ENCODE measurements at regions not wholly inside any gene's neighbourhood (a gene's known extent, or its start where the extent isn't known, plus 50 kb on each side); places are given as distances from the start of the nearest gene placed in this dataset.

DNA sequence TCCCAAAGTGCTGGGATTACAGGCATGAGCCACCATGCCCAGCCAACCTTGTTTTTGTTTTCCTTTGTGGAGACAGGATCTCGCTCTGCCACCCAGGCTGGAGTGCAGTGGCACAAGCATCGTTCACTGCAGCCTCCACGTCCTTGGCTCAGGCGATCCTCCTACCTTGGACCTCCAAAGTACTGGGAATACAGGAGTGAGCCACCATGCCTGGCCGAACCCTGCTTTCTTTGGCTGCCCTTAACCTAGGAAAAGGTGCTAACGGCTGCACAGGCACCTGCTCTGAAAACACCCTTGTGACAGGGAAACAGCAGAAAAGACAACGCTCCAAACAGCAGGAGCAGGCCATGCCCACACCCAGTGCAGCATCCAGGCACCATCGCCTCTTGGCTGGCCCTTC, 71.9 kb downstream of the OAT start:
- DNase-seq (ENCODE audit: low read depth in 4 of 4, low spot score in 2 of 4), result no peak

DNA sequence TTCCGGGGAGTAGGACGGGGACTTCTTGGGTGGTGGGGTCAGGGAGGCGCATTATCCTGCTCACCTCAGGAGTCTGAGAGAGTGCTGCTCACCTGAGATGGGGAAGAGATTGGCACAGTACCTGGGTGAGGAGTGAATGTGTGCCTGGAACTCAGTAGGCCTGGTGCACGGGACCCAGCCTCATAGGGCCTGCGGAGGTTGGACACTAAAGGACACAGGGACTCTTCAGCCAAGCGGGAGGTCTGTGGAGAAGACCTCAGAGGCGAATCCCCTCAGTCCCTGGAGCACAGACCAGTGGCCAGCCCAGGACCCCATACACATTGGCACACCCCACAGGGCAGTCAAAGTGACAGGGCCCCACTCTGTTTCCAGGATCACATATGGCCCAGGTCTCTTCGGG, 73.2 kb downstream of the OAT start:
- DNase-seq (ENCODE audit: low read depth in 4 of 4, low spot score in 2 of 4), result no peak

DNA sequence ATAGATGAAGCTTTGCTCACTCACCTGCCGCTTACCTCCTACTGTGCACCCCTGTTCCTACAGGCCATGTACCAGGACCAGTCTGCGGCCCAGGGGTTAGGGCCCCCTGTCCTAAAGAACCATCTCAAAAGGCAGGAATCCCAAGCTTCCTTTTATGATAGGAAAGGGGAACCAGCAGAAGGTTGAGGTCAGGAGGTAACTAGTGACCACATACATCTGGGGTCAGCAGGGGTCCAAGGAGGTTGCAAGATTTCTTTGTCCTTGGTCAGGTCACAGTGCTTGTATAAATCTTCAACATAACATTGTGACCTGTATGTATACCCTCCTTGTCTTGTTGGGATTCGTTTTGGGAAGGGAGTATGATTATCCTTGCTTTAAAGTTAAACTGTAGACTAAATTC, 73.8 kb downstream of the OAT start:
- DNase-seq (ENCODE audit: low read depth in 4 of 4, low spot score in 2 of 4), result no peak

DNA sequence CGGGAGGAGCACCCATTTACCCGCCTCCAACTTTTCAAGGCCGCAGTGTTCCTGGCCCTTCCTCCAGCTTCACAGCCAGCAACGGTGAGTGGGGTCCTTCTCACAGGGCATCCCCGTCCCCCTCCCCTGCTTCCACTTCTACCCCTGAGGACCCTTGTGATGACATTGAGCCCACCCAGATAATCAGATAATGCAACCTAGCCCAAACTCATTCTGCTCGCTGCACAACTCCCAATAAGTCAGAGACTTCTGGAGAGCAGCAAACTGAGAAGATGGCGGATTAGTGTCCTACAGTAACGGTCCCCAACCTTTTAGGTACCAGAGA, 74.5 kb downstream of the OAT start:
- no peak for DNase-seq (ENCODE audit: low read depth in 4 of 4, low spot score in 2 of 4)

DNA sequence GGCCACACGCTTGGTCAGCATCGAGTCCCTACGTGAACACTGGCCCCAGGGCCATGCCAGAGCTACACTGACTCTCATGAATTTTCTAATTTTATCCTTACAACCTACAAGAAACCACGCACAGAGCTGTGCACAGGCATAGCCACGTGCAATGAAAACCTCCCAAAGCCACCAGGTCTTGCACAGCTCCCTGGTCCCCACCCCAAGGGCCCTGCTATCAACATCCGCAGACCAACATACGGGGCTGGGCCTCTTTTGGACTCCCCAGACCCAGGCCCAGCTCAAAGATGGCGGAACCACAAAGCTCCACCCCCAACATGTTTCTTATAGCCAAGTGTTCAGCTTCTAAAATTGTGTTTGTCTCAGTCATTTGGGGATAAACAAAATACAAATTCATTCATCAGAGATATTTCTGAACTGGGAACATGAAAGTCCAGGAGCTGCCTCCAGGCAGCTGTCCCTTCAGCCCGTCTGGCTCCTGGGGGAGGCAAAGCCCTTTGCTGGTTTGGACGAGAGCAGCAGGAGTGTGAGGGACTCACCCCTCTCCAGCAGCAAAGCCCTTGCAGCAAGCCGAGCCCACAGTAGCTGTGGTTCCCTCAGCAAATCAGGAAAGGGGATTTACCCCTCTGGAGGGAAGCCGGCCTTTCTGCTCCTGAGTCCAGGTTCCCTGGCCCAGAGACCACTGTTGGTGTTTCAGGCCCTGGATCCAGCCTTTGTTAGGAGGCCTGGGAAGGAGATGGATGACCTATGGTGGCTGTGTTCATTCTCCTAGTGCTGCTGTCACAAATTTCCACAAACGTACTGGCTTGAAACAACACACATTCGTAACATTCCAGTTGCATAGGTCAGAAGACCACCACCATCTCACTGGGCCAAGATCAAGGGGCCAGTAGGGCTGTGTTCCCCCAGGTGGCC, 75.1 kb downstream of the OAT start:
- DNase-seq (ENCODE audit: low read depth in 4 of 4, low spot score in 2 of 4), result no peak

DNA sequence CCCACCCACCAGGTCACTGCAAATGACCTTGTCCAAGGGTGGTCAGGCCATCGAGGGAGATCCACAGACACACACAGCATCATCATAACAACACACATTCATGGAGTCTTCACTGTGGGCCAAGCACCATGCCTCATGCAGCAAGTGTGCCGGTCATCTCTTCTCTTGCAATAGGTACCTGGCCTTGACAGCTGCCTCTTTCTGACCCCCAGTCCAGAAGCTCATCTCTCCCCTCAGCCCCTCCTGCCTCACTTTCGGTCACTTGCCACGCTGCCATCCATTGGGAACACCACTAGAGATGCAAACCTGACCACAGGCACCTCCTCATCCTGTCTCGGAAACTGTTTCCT, 75.9 kb downstream of the OAT start:
- DNase-seq (ENCODE audit: low read depth in 4 of 4, low spot score in 2 of 4), result no peak

DNA sequence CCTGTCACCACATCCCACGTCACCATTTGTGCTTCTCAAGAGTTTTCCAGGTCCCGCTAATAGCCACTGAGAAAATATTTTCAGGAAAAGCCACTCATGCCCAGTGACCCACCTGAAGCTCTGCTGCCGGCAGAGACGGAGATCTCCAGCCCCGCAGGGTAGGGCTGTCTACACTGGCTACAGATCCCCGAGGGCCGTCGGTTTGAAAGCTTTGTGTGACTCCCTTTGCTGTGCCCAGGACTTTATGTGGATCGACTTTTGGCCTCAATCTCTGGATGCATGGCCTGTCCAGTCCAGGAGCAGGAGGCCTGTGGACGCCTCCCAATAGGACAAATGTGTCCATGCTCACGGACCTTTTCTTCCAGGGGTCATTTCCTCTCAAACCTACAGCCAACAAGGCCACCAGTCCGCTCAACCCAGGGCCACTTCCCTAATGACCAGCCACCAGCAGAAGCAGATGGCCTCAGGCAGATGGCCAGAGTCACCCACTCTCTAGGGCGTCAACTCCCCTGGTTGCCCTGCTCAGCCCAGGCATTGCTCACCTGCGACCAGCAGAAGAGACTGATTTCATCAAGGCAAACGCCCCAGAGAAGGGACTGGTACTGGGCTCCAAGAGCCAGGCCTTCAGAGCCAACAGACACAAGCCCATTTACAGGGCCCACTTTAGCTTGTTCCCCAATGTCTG, 76.4 kb downstream of the OAT start:
- DNase-seq (ENCODE audit: low read depth in 4 of 4, low spot score in 2 of 4), result no peak

DNA sequence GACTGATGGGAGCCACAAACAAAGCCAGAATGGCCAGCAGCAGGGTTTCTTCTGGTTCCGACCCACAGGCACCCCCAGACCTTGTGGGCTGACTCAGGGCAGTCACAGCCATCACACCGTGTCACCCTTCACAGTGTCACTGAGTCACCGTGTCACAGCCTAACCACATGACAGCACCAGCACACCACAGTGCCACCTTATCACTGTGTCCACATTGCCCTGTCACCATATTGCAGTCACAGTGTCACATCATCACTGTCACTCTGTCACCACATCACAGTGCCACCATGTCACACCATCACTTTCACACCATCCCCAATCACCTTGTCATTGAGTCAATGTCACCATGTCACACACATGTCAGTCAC, 77.0 kb downstream of the OAT start:
- no peak for DNase-seq (ENCODE audit: low read depth in 4 of 4, low spot score in 2 of 4)

DNA sequence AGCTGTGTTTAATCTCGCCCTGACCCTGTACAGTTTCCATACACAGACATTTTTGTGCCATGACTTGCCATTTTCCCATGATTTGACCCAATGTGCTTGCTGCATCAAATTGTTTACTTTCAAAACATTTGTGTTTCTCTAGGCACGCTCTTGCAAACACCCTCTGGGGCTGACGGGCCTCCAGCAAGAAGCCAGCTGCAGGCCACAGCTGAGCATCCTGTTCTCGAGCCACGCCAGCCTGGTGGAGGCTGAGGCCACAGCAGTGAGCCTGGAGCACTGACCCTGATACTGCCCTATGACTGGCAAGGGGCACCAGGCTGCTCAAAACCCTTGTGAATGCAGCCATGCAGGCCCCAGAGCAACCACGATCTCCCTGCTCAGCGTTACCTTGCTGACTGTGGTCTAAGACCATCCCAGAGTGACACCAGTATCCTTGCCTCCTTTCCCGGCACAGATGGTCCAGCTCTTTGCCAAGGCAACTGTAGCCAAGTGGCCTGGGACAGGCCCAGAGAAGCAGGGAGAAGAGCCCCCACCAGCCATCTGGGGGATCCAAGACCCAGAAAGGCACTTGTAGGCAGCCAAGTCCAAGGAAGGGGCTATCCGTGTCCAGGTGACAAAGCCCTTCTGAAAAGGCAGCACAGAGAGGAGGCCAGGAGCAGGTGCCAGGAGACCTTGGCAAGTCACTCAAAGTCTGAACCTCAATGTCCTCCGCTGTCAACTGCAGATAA, 78.5 kb downstream of the OAT start:
- DNase-seq (ENCODE audit: low read depth in 4 of 4, low spot score in 2 of 4), result no peak

DNA sequence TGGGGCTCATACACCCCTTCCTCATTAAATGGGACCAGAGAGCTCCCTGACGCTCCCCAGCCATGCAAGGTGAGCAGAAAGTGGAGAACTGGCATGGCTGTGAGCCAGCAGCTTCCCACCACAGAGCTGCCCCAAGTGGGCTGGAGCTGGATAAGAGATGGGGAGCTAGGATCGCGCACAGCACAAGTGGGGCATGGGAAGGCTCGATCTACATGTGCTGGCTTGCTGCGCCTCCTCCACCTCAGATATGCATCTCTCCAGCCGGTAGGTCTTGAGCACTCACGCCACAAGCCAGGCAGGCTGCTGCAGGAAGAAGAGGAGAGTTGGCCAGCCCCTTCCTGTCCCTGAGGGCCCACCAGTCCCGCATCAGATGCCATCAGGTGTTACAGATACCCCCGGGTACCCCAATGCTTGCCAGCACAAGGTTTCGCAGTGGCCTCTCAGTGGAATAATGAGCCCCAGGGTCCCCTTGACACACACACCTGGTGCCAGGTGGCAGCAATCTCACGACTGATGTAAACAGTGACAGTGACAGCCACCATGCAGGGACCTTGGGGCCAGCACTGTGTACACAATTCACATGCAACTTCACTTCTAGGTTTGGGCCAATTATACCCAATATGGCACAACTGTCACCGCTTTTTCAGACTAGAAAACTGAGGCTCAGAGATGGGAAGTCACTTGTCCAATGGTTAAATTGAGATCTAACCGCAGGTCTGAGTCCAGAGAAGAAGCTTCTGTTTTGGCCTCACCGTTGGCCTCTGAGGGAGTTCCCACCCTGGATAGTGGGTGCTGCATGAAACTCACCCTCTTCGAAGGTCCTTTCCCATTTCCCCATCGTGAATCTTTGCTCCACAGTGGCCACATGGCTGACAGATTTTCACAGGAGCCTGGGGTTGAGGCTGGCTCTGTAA, 79.3 kb downstream of the OAT start:
- no peak for DNase-seq (ENCODE audit: low read depth in 4 of 4, low spot score in 2 of 4)

DNA sequence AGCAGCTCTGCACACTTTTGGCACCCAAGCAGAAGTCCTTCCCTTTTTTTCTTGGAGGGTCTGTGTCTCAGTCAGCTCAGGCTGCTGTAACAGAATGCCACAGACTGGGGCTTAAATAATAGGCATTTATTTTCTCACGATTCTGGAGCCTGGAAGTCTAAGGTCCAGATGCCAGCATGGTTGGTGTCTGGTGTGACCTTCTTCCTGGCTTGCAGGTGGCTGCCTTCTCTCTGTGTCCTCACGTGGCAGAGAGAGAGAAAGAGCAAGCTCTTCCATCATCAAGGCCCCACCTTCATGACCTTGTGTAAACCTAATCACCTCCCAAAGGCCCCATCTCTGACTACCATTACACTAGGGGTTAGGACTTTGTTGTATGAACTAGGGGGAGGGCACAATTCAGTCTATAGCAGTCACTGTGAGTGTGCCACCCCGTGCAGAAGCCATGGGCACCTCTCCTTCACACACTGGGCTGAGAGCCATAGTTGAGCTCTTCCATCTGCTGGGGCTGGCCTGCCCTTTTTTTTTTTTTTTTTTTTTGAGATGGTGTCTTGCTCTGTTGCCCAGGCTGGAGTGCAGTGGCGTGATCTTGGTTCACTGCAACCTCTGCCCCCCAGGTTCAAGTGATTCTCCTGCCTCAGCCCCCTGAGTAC, 80.3 kb downstream of the OAT start:
- DNase-seq (ENCODE audit: low read depth in 4 of 4, low spot score in 2 of 4), result no peak

DNA sequence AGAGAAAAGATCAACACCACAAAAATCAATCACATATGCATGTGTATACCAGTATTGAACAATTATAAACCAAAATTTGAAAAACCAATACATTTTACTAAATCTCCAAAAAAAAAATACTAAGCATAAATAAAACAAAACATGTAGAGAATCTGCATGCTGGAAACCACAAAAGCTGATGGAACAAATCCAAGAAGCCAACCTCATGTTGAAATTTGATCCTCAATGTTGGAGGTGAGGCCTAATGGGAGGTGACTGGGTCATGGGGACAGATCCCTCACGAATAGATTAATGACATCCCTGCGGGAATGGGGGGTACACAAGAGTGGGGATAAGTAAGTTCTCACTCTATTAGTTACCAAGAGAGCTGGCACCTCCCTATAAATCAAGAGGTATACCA, 82.5 kb downstream of the OAT start:
- no peak for DNase-seq (ENCODE audit: low read depth in 4 of 4, low spot score in 2 of 4)

DNA sequence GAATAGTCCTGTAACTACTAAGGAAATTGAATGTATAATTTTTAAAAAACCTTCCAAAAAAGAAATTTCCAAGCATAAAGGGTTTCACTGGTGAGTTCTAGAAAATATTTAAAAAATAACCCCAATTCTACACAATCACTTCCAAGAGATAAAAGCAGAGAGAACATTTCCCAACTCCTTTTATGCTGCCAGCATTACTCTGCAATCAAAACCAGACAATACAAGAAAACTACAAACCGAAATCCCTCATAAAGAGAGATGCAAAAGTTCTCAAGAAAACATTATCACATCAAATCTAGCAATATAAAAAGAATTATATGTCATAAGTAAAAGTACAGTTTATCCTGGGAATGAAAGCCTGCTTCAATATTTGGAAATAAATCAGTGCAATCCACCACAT, 84.8 kb downstream of the OAT start:
- DNase-seq (ENCODE audit: low read depth in 4 of 4, low spot score in 2 of 4), result no peak

DNA sequence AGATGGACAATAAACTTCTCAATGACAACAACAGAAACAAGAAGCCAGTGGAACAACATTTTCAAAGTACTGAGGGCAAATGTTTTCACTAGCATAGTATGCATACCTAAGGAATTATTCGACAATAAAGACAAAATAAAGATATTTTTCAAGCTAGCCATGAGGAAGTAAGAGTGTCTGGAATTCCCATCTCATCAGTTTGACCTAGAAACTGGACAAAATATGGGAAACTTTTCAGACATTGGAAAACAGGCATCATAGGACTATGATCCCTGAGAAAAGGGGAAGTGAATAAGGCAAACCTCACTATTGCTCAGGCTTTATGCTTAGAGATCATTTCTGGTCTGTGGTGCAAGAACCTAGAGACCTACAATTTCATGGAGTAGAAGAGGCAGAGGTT, 86.3 kb downstream of the OAT start:
- DNase-seq (ENCODE audit: low read depth in 4 of 4, low spot score in 2 of 4), result no peak

DNA sequence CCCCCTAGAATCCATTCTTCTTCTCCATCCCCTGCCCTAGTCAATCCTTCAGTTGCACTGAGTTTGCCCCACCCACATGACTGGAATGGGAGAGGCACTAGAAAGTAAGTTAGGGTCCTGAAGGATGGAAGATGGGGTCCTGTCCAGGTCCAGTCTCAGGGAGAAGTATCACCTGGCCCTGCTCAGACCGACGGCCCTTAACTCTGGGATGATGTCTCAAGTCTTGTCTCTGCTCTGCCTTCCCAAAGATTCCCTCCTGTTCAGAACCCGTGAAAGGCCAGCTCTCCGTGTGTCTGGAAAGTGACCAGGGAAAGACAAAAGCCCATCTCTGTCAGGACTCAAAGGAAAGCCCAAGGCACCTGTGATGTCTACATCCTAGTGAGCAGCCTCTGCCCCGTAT, 88.8 kb downstream of the OAT start:
- no peak for DNase-seq (ENCODE audit: low read depth in 4 of 4, low spot score in 2 of 4)

DNA sequence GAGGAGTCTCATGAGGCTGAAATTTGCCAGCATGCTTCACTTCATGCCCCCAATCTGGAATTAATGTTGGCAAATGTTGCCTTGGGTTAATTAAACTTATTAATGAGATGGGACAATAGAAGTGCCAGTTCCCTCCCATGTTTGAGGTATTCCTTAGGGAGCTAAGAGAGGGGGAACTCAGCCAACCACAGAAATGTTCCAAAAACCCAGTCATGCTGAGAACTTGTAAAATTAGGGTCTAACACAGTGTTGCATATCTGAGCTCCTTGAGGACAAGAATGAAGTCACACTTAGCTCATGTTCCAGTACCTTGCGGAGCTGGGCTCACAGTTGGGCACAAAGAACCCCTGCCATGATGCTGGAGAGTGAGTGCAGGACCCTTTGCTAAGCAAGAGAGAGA, 89.4 kb downstream of the OAT start:
- DNase-seq (ENCODE audit: low read depth in 4 of 4, low spot score in 2 of 4), result no peak

DNA sequence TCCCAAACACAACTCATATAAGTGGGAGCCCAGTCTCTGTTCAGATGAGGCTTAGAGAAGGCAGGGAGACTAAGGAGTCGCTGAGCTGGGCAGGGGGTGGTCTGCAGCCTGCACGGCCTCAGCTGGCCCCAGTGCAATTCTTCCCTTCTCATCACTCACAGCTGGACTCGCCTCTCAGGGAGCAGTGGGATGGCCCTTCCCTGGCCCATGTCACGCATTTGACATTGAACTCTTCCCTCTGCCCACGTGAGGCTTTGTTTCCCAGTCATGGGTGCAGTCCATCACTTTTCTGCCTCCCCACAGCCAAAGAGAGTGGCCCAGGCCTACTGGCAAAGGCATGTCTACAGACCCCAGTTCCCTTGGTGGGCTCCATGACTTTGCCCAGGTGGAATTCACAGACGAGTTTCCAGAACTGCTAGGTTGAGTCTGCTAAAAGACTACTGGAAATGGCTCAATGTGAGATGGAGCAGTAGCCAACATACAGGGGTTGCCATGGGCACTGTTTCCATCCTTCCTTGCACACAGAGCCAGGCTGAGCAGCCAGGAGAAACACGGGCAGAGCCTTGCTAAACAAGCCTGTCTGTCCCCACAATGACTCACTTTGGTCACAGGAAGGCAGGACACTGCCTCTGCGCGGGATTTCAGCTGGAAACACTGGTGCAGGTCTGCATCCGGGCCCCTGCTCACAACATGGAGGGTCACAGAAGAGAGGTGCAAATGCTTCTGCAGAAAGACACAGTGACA, 90.1 kb downstream of the OAT start:
- DNase-seq (ENCODE audit: low read depth in 4 of 4, low spot score in 2 of 4), result no peak

DNA sequence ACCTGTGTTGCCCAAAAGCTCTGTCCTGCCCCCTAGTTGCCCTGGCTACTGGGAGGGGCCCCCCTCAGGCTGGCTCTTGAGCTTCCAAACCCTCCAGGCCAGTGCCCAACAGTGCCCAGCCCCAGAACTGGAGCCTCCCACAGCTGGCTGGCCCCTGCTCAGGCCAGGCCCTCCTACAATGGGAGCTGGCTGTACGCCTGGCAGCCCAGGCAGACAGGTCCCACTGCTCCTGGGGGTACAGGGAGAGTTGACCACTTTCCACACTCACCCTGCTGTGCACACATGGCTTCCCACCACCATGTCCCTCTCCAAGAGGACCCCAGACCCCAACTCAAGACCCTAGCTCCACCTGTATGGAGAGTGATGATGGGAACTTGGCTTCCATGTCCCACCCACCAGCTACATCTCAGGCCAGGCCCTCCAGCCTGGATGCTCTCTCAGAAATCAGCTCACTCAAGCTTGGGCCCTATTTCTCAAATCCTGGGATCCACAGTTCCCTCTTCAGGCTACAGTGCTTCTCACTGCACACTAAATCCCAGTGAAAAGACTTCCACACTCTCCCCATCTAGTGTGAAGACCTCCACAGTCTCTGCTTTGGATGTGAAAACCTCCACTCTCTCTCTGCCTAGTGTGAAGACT, 92.6 kb downstream of the OAT start:
- no peak for DNase-seq (ENCODE audit: low read depth in 4 of 4, low spot score in 2 of 4)

DNA sequence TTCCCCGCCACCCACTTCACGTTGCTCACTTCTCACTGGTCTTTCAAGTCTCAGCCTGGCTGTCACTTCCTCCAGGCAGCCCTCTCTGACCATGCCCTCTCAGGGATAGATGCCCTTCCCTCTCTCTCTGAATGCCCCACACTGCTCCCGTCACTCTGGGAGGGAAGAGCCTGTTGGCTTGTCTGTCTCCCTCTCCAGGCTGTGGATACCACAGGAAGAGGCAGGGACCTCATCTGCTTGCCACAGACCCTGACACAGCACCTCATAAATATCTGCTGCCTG, 93.1 kb downstream of the OAT start:
- DNase-seq (ENCODE audit: low read depth in 4 of 4, low spot score in 2 of 4), result no peak
